Neural progenitor cell (in vitro differentiated cells): ENCODE measurements at regions not wholly inside any gene's neighbourhood (a gene's known extent, or its start where the extent isn't known, plus 50 kb on each side); places are given as distances from the start of the nearest gene placed in this dataset.

Experiments
- EZH2 ChIP-seq: fragments of 200-600 bp; sonication (generic); IDR thresholded peaks from 2 replicates; pipeline ENCODE4 v1.6.1; 2017; ENCODE audit warnings: antibody characterized with exemption, mild to moderate bottlenecking, moderate library complexity
- EZH2phosphoT487 ChIP-seq: fragments of 200-600 bp; sonication (generic); IDR thresholded peaks from 2 replicates; pipeline ENCODE4 v1.6.1; 2017; ENCODE audit warnings: antibody characterized with exemption
- TF ChIP-seq, protein P1 (sequence below): fragments of 200-600 bp; sonication (generic); IDR thresholded peaks from 2 replicates; pipeline ENCODE4 v1.5.1; 2017; ENCODE audit warnings: antibody characterized with exemption, mild to moderate bottlenecking

GRCh38 chr20:24147479-24147878 is 158.9 kb upstream of the GGTLC1 start:
- TF ChIP-seq, protein P1, sequence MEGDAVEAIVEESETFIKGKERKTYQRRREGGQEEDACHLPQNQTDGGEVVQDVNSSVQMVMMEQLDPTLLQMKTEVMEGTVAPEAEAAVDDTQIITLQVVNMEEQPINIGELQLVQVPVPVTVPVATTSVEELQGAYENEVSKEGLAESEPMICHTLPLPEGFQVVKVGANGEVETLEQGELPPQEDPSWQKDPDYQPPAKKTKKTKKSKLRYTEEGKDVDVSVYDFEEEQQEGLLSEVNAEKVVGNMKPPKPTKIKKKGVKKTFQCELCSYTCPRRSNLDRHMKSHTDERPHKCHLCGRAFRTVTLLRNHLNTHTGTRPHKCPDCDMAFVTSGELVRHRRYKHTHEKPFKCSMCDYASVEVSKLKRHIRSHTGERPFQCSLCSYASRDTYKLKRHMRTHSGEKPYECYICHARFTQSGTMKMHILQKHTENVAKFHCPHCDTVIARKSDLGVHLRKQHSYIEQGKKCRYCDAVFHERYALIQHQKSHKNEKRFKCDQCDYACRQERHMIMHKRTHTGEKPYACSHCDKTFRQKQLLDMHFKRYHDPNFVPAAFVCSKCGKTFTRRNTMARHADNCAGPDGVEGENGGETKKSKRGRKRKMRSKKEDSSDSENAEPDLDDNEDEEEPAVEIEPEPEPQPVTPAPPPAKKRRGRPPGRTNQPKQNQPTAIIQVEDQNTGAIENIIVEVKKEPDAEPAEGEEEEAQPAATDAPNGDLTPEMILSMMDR, result no peak
- TF ChIP-seq EZH2, result no peak
- no peak for TF ChIP-seq EZH2phosphoT487
